ENCODE measurements at regions not wholly inside any gene's neighbourhood (a gene's known extent, or its start where the extent isn't known, plus 50 kb on each side); places are given as distances from the start of the nearest gene placed in this dataset.

- no peak for TF ChIP-seq YY1 (IDR thresholded peaks at IDR 0.05; ENCODE audit: low read depth)
- no peak for TF ChIP-seq RAD21 (IDR thresholded peaks at IDR 0.05; ENCODE audit: low read depth)
- no peak for TF ChIP-seq CREB1 (IDR thresholded peaks at IDR 0.05; ENCODE audit: low read depth)
- TF ChIP-seq, protein P1, sequence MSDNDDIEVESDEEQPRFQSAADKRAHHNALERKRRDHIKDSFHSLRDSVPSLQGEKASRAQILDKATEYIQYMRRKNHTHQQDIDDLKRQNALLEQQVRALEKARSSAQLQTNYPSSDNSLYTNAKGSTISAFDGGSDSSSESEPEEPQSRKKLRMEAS (IDR thresholded peaks at IDR 0.05) = no peak
- TF ChIP-seq TAF1 (IDR thresholded peaks at IDR 0.05; ENCODE audit: low read depth) = no peak
- TF ChIP-seq EP300 (IDR thresholded peaks at IDR 0.05; ENCODE audit: borderline replicate concordance) = no peak
- TF ChIP-seq CEBPB (IDR thresholded peaks at IDR 0.05) = no peak
- TF ChIP-seq, protein P2, sequence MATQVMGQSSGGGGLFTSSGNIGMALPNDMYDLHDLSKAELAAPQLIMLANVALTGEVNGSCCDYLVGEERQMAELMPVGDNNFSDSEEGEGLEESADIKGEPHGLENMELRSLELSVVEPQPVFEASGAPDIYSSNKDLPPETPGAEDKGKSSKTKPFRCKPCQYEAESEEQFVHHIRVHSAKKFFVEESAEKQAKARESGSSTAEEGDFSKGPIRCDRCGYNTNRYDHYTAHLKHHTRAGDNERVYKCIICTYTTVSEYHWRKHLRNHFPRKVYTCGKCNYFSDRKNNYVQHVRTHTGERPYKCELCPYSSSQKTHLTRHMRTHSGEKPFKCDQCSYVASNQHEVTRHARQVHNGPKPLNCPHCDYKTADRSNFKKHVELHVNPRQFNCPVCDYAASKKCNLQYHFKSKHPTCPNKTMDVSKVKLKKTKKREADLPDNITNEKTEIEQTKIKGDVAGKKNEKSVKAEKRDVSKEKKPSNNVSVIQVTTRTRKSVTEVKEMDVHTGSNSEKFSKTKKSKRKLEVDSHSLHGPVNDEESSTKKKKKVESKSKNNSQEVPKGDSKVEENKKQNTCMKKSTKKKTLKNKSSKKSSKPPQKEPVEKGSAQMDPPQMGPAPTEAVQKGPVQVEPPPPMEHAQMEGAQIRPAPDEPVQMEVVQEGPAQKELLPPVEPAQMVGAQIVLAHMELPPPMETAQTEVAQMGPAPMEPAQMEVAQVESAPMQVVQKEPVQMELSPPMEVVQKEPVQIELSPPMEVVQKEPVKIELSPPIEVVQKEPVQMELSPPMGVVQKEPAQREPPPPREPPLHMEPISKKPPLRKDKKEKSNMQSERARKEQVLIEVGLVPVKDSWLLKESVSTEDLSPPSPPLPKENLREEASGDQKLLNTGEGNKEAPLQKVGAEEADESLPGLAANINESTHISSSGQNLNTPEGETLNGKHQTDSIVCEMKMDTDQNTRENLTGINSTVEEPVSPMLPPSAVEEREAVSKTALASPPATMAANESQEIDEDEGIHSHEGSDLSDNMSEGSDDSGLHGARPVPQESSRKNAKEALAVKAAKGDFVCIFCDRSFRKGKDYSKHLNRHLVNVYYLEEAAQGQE (IDR thresholded peaks at IDR 0.05; ENCODE audit: low read depth) = no peak
- TF ChIP-seq FOXM1 (IDR thresholded peaks at IDR 0.05; ENCODE audit: borderline replicate concordance, low read depth) = no peak
Measured at GRCh38 chr3:110620118-110620517, 451.5 kb upstream of the NECTIN3 start.

Data from Ishikawa (cell line).